ENCODE measurements at regions not wholly inside any gene's neighbourhood (a gene's known extent, or its start where the extent isn't known, plus 50 kb on each side); places are given as distances from the start of the nearest gene placed in this dataset.

DNA sequence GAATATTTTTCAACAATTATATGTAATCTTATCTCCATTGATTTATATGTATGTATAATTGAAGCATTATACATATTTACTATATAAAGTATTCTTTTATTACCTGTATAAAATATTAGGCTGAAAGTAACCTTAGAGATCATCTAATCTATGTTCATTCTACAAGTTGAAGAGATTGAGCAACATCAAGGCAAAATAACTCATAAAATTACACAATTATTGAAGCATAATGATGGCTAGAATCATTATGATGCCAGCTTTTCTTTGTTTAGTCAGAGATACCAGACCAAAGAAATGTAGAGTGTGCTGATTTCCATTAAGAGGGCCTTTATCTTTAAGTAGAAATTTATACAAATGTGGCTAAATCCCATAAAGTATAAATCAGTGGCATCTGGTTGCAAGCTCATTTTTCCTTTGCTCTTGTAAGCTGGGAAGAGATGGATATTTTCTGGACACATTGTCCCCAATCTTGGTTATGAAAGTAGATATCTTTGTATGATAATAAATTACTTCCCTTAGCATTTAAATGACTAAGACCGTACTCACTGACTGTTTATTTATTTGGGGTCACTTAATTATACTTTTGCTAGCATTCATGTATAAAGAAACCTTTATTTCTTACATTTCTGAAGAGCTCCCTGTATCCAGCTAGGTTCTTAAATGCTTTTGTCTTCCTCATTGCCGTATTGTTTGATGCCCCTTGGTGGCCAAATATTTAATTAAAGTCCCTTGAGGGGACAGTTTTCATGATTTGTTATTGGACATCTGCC is 339.8 kb downstream of the PCDH7 start:
- H3K9me3 ChIP-seq, result no peaks in the 10 kb centered on the region
- no peak overlapping the region for H3K4me3 ChIP-seq
- no peak for DNase-seq (ENCODE audit: low spot score in 2 of 2)
- intact Hi-C loops (cut with DNase I; ENCODE audit: low total_unique reads), result no loop called here
- no peak overlapping the region for H3K27ac ChIP-seq
- no peaks in the 10 kb centered on the region for H3K36me3 ChIP-seq
- H3K27me3 ChIP-seq, result no peaks in the 10 kb centered on the region
- no peaks in the 10 kb centered on the region for H3K4me1 ChIP-seq
- TF ChIP-seq POLR2AphosphoS5 (IDR thresholded peaks at IDR 0.05), result no peak
- TF ChIP-seq, protein P1, sequence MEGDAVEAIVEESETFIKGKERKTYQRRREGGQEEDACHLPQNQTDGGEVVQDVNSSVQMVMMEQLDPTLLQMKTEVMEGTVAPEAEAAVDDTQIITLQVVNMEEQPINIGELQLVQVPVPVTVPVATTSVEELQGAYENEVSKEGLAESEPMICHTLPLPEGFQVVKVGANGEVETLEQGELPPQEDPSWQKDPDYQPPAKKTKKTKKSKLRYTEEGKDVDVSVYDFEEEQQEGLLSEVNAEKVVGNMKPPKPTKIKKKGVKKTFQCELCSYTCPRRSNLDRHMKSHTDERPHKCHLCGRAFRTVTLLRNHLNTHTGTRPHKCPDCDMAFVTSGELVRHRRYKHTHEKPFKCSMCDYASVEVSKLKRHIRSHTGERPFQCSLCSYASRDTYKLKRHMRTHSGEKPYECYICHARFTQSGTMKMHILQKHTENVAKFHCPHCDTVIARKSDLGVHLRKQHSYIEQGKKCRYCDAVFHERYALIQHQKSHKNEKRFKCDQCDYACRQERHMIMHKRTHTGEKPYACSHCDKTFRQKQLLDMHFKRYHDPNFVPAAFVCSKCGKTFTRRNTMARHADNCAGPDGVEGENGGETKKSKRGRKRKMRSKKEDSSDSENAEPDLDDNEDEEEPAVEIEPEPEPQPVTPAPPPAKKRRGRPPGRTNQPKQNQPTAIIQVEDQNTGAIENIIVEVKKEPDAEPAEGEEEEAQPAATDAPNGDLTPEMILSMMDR (IDR thresholded peaks at IDR 0.05), result no peak
- TF ChIP-seq POLR2A (IDR thresholded peaks at IDR 0.05), result no peak

GRCh38 chr4:31065086-31065485 is 344.9 kb downstream of the PCDH7 start:
- DNase-seq (ENCODE audit: low spot score in 2 of 2), result no peak
- no peaks in the 10 kb centered on the region for H3K9me3 ChIP-seq
- H3K27me3 ChIP-seq, result no peaks in the 10 kb centered on the region
- no peaks in the 10 kb centered on the region for H3K4me1 ChIP-seq
- H3K36me3 ChIP-seq, result no peaks in the 10 kb centered on the region
- no peak overlapping the region for H3K4me3 ChIP-seq
- intact Hi-C loops (cut with DNase I; ENCODE audit: low total_unique reads), result no loop called here
- no peak for TF ChIP-seq POLR2AphosphoS5 (IDR thresholded peaks at IDR 0.05)
- TF ChIP-seq, protein P1 (IDR thresholded peaks at IDR 0.05), result no peak
- no peak for TF ChIP-seq POLR2A (IDR thresholded peaks at IDR 0.05)
- H3K27ac ChIP-seq, result no peak overlapping the region

DNA sequence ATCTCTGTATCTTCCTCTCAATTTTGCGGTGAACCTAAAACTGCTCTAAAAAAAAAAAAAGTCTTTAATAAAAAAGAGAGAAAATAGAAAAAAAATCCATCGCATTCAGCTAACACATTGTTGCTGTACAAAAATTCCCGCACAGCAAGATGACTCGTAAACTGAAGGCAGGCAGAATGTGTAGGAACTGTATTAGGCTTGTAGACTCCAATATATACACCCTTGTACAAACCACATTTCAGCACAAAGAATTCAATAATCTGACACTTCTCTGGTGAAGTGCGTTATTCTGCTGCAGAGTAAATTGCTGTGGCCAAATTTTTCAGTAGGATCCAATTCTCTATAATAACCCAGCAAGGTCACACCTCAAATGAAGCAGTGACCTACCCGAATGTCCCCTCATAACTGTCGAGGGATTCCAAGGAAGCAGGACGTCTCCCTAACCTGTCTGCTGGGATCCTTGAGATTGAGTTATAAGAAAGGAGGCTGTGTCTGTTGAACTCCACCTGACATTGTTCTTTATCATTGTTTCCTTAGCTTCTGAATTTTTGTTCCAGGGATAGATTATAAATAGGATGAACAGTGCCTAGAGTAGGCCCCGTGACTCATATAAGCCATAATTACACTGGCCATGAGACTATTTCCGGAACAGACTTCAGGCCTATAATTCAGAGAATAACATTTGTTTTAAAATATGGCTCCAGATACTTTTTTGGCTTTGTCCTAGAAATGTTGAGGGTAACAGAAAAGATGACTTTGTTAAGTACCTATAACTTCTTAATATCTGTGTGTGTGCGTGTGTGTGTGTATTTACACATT is 348.3 kb downstream of the PCDH7 start:
- H3K4me1 ChIP-seq, result no peaks in the 10 kb centered on the region
- H3K27me3 ChIP-seq, result no peaks in the 10 kb centered on the region
- no peaks in the 10 kb centered on the region for H3K36me3 ChIP-seq
- H3K4me3 ChIP-seq, result no peak overlapping the region
- TF ChIP-seq, protein P1 (IDR thresholded peaks at IDR 0.05), result no peak
- TF ChIP-seq POLR2AphosphoS5 (IDR thresholded peaks at IDR 0.05) (no peak), POLR2A (IDR thresholded peaks at IDR 0.05) (no peak)
- no peaks in the 10 kb centered on the region for H3K9me3 ChIP-seq
- DNase-seq (ENCODE audit: low spot score in 2 of 2), result no peak
- H3K27ac ChIP-seq, result no peak overlapping the region
- intact Hi-C loops (cut with DNase I; ENCODE audit: low total_unique reads), result no loop called here

DNA sequence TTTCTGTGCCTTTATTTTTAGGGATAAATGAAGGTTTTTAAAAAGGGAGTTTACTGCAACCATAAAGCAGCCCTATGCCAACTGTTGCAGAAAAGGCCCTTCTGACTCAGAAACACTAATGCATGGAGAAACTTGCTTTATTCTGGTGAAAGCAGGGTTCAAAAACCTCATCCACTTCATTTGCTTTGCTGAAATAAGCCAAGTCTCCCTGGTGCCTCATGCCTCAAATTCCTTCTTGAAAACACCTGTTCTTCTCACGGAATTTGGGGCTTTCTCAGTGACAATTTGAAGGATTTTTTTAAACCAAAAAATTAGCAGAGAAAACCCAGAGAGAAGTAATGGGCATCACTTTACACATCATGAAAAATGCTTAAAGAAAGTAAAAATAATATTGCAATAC is 349.0 kb downstream of the PCDH7 start:
- Histone ChIP-seq H3K4me1 (no peaks in the 10 kb centered on the region), H3K9me3 (no peaks in the 10 kb centered on the region), H3K27ac (no peak overlapping the region), H3K36me3 (no peaks in the 10 kb centered on the region), H3K27me3 (no peaks in the 10 kb centered on the region), H3K4me3 (no peak overlapping the region)
- TF ChIP-seq POLR2A (IDR thresholded peaks at IDR 0.05), result no peak
- TF ChIP-seq, protein P1 (IDR thresholded peaks at IDR 0.05), result no peak
- TF ChIP-seq POLR2AphosphoS5 (IDR thresholded peaks at IDR 0.05), result no peak
- intact Hi-C loops (cut with DNase I; ENCODE audit: low total_unique reads), result no loop called here
- no peak for DNase-seq (ENCODE audit: low spot score in 2 of 2)
